ENCODE measurements at regions not wholly inside any gene's neighbourhood (a gene's known extent, or its start where the extent isn't known, plus 50 kb on each side); places are given as distances from the start of the nearest gene placed in this dataset.

DNA sequence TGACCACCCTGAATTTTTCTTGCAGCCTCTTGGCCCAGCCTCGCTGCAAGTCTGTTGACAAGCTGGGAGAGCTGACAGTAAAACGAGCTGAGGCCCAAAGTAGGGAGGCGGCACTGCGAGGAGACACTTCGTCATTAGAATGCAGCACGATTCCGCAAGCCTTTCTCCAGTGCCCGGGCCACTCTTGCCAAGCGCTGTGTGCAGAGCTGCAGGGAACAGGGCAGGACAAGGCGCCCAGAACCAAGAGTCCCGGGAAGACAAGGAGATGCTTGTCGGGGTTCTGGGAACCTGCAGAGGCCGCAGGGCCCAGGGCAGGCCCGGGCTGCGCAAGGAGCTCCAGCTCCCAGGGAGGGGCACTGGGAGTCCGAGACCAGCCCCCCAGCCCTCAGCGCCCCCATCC lies 187.1 kb downstream of the BCOR start:
- H3K9me3 ChIP-seq, result no peaks in the 10 kb centered on the region
- TF ChIP-seq, protein P1, sequence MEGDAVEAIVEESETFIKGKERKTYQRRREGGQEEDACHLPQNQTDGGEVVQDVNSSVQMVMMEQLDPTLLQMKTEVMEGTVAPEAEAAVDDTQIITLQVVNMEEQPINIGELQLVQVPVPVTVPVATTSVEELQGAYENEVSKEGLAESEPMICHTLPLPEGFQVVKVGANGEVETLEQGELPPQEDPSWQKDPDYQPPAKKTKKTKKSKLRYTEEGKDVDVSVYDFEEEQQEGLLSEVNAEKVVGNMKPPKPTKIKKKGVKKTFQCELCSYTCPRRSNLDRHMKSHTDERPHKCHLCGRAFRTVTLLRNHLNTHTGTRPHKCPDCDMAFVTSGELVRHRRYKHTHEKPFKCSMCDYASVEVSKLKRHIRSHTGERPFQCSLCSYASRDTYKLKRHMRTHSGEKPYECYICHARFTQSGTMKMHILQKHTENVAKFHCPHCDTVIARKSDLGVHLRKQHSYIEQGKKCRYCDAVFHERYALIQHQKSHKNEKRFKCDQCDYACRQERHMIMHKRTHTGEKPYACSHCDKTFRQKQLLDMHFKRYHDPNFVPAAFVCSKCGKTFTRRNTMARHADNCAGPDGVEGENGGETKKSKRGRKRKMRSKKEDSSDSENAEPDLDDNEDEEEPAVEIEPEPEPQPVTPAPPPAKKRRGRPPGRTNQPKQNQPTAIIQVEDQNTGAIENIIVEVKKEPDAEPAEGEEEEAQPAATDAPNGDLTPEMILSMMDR (IDR thresholded peaks at IDR 0.05), result no peak
- no peak for TF ChIP-seq POLR2A (IDR thresholded peaks at IDR 0.05)
- no peaks in the 10 kb centered on the region for H3K27me3 ChIP-seq
- no peaks in the 10 kb centered on the region for H3K36me3 ChIP-seq
- intact Hi-C loops (cut with DNase I), result no loop called here
- H3K27ac ChIP-seq, result no peak overlapping the region
- 95% methylated on average over 11 to 13 of the region's 17 CpGs for WGBS, 2 donors
- H3K4me1 ChIP-seq, result peaks cover 0 to 21% of the 10 kb centered on the region in 2 donors
- DNase-seq, result no peak
- H3K4me3 ChIP-seq (replicated peaks in 1 of 3), result no peak overlapping the region

DNA sequence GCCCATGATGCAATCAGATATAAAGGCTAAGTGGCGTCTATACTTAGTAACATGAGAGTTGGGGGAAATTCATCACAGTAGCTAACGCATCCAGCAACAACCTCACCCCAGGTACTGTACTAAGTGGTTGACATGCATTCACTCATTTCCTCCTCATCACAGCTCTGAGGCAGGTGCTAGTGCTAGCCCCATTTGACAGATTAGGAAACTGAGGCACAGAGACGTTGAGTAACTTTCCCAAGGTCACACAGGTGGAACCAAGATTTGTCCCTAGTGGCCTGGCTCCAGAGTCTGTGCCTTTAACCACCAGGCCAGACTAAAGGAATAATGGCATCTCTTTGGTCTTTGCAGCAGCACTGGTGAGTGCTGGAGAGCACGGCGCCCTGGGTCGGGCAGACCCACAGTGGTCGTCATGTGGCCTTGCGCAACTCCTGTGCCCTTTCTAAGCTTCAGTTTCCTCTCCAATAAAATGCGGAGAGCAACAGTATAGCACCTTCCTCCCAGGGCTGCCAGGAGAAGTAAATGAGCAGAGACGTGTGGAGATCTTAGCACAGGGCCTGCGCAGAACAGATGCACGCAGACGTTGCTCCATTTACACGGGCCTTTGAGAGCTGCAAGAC lies 186.4 kb downstream of the BCOR start:
- WGBS, 2 donors, result 84 to 100% methylated on average over 4 to 12 of the region's 14 CpGs
- no peak overlapping the region for H3K4me3 ChIP-seq (replicated peaks in 1 of 3)
- peaks cover 0 to 14% of the 10 kb centered on the region in 2 donors for H3K4me1 ChIP-seq
- no peak for TF ChIP-seq POLR2A (IDR thresholded peaks at IDR 0.05)
- no peaks in the 10 kb centered on the region for H3K27me3 ChIP-seq
- intact Hi-C loops (cut with DNase I), result no loop called here
- H3K9me3 ChIP-seq, result no peaks in the 10 kb centered on the region
- H3K36me3 ChIP-seq, result no peaks in the 10 kb centered on the region
- H3K27ac ChIP-seq, result no peak overlapping the region
- DNase-seq, result no peak

DNA sequence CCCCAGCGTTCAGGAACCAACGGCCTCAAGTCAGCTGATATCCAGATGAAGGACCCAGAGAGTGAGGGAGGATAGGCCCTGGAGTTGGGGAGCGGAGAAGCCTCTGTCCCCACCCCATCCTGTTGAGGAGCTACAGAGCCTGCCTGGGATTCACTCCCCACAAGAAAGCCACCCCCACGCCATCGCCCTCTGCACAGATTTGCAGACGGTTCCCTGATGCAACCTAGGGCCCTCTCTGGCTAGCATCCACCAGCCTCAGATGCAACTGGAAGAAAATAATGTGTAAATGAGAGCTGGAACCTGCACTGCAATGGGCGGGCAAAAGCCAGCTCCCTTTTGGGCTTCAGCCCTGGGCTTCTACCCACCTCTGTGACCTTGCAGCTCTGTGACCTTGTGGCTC lies 185.6 kb downstream of the BCOR start:
- H3K9me3 ChIP-seq, result no peaks in the 10 kb centered on the region
- no peak overlapping the region for H3K4me3 ChIP-seq (replicated peaks in 1 of 3)
- 100% methylated on average over 2 of the region's 7 CpGs; no CpG with 5 or more reads in 1 of the 2 donors for WGBS, 2 donors
- H3K27me3 ChIP-seq, result no peaks in the 10 kb centered on the region
- H3K36me3 ChIP-seq, result no peaks in the 10 kb centered on the region
- H3K4me1 ChIP-seq, result peaks cover 0 to 13% of the 10 kb centered on the region in 2 donors
- intact Hi-C loops (cut with DNase I), result no loop called here
- DNase-seq, result no peak
- no peak overlapping the region for H3K27ac ChIP-seq
- no peak for TF ChIP-seq POLR2A (IDR thresholded peaks at IDR 0.05)
- TF ChIP-seq, protein P1 (IDR thresholded peaks at IDR 0.05), result no peak

GRCh38 chrX:39915081-39915480 lies 182.7 kb downstream of the BCOR start:
- DNase-seq, result no peak
- H3K9me3 ChIP-seq, result no peaks in the 10 kb centered on the region
- intact Hi-C loops (cut with DNase I), result no loop called here
- WGBS, 2 donors, result 33 to 65% methylated on average over 1 to 2 of the region's 3 CpGs
- TF ChIP-seq, protein P1 (IDR thresholded peaks at IDR 0.05), result no peak
- no peak for TF ChIP-seq POLR2A (IDR thresholded peaks at IDR 0.05)
- no peaks in the 10 kb centered on the region for H3K36me3 ChIP-seq
- no peak overlapping the region for H3K4me3 ChIP-seq (replicated peaks in 1 of 3)
- H3K27ac ChIP-seq, result no peak overlapping the region
- no peaks in the 10 kb centered on the region for H3K4me1 ChIP-seq
- no peaks in the 10 kb centered on the region for H3K27me3 ChIP-seq

DNA sequence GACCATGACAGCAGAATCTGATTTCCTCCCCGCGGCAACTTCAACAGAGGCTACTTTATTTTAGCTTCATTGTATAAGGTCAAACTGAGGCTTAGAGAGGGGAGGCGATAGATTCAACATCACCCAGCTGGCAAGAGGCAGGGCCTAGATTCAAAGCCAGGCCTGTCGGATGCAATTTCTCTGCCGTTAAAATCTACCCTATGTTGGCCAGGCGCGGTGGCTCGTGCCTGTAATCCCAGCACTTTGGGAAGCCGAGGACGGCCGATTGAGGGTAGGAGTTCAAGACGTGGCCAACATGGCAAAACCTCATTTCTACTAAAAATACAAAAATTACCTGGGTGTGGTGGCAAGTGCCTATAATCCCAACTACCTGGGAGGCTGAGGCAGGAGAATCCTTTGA lies 182.2 kb downstream of the BCOR start:
- 90 to 96% methylated on average over 6 to 10 of the region's 12 CpGs for WGBS, 2 donors
- DNase-seq, result no peak
- Histone ChIP-seq H3K27me3 (no peaks in the 10 kb centered on the region), H3K27ac (no peak overlapping the region), H3K4me1 (no peaks in the 10 kb centered on the region), H3K4me3 (replicated peaks in 1 of 3) (no peak overlapping the region), H3K36me3 (no peaks in the 10 kb centered on the region), H3K9me3 (no peaks in the 10 kb centered on the region)
- intact Hi-C loops (cut with DNase I), result no loop called here
- TF ChIP-seq POLR2A (IDR thresholded peaks at IDR 0.05), result no peak
- TF ChIP-seq, protein P1 (IDR thresholded peaks at IDR 0.05), result no peak

Data from thyroid gland (tissue), 4 donors.